ENCODE measurements at regions not wholly inside any gene's neighbourhood (a gene's known extent, or its start where the extent isn't known, plus 50 kb on each side); places are given as distances from the start of the nearest gene placed in this dataset.
"Not testable (repeated sequence)": the region's sequence is repeated elsewhere in the genome, so short reads cannot be mapped to it uniquely, and the experiment has no call there.

GRCh38 chr2:82344670-82345069 lies 2040.1 kb upstream of the LRRTM1 start:
- DNase-seq = no peak

GRCh38 chr2:82342356-82342755 lies 2037.8 kb upstream of the LRRTM1 start:
- no peak for DNase-seq

DNA sequence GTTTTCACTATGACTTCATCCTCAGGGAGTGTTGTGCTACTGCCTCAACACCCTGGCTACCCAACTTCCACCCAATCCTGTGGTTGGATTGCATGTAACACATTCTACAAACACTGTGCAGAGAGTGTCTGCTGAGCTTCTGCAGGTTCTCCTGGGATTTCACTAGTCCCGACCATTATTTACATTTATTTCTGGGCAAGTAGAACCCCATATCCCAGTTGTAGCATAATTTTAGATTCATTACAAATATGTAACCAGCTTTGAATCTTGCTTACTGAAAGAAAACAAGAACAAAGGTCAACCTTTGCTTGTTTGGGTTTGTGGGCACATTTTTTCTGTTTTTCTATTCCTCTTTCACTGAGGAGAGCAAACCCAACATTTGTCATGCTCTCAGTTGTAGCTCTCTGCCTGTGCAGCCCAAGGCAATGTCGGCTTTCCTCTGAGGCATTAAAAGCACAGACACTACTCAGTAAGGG lies 2036.1 kb upstream of the LRRTM1 start:
- DNase-seq = no peak

DNA sequence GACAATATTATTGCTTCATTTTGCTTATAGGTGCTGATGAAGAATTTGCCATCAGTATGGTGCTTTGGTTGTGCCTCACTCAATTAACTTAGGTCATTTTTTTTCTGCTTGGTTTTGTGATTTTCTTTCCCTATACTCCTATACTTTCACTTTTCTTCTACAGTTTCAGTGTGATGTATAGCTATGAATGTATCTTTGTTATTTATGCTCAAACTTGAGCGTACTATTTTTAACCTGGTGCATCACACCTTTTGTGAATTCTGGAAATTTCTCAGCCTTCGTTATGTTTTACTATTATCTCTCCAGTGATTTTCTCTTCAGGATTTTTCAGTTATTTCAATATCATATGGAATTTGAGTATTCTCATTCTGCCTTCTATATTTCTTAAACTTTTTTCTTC lies 2035.3 kb upstream of the LRRTM1 start:
- DNase-seq = no peak

DNA sequence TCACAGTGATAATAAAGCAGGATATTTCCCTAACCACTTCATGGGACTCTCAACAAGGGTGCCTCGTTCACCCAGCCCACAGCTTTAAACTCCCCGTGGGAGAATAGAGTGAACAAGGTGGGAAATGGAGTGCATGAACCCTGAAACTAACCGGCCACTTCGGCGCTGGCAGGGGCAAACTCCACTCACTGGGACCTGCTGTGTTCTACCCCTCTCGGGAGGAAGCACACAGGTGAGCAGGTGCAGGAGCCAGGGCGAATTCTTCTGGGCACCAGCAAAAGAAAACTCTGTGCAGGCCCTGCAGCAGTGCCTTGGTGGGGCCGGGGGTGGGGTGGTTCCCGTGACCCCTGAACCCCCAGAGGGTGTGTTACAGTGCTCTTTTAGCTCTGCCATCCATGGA lies 2029.1 kb upstream of the LRRTM1 start:
- no peak for DNase-seq

GRCh38 chr2:82330155-82330554 lies 2025.6 kb upstream of the LRRTM1 start:
- DNase-seq = no peak

GRCh38 chr2:82326180-82326767 lies 2021.7 kb upstream of the LRRTM1 start:
- DNase-seq = not testable (repeated sequence)

- no peak for DNase-seq
Observed at GRCh38 chr2:82320296-82320695, 2015.7 kb upstream of the LRRTM1 start.

GRCh38 chr2:82317012-82317411 lies 2012.5 kb upstream of the LRRTM1 start:
- DNase-seq = no peak

DNA sequence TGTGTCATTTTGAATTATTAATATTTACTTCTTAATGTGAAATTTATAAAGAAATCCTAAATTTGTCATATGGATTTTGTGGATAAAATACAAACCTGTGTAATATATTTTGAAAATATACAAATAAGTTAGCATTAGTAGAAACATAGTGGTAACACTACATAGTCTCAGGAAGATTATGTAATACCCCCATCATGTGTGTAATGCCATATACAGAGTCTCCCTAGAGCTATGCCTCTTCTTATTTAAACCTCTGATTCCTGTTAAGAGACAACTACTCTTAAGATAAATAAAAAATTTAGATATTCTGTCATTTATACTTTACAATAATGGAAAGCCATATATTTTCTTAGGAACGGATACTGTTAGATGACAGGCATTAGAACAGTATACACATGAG lies 2012.0 kb upstream of the LRRTM1 start:
- no peak for DNase-seq

DNA sequence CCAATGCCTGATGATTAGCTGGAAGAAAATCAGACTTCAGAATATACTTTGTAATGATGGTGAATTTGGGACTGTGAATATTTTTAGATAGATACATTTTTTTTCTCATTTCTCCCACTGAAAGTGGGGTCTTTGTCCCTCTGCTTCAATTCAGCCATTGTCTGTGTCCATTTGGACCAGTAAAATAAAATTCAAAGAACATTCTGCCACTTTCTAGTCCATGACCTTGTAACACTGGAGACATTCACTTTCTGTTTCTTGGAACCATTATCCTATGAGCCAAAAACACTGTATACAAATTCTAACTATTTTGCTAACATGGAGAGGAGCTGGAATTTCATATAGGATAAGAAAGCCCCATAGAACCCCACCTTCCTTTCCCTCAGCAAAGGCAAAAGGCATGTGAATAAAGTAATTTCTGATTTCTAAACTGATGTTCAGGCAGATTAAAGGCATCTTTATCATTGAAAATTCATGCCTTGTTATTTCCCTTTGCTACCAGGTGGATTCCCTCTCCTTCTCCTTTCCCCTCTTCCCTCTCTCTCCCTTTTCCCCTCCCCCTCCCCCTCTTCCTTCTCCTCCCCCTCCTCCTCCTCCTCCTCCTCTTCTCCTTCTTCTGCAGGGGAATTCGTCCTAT lies 2010.4 kb upstream of the LRRTM1 start:
- no peak for DNase-seq

DNA sequence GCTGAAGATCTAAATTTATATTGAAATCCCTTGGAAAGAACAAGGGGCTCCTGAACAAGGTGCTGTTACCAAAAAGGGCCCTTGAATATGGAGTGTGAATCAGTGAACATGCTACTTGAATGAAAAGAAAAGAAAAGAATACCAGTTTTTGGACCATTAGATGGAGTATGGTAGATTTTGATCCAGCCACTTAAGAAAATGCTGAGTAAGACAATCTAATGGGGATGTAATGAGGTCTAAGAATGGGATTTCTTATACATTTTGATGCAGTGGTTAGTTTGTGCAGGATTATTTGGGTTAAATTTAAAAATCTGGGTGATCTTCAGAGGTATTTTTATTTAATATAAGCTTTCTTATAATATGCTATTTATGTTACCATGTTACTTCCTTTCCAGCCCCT lies 2003.0 kb upstream of the LRRTM1 start:
- no peak for DNase-seq

DNA sequence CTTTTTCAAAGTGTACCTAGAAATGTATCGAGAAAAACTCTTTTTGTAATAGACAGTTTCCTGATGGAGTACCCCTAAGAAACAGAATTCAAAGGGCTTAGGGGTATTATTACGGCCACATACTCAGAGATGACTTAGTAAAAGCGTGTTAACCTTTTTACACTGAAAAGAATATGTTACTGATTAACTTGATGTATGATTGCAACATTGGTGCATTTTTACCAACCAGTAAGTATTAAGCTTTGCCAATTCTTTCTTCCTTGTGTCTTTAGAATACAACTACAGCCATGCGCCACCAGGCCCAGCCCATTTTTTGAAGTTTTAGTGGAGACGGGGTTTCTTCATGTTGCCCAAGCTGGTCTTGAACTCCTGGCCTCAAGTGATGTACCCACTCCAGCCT lies 1997.0 kb upstream of the LRRTM1 start:
- no peak for DNase-seq

GRCh38 chr2:82289446-82289845 lies 1984.9 kb upstream of the LRRTM1 start:
- DNase-seq = no peak

GRCh38 chr2:82283075-82283474 lies 1978.5 kb upstream of the LRRTM1 start:
- no peak for DNase-seq

GRCh38 chr2:82282111-82282882 lies 1977.7 kb upstream of the LRRTM1 start:
- no peak for DNase-seq

DNA sequence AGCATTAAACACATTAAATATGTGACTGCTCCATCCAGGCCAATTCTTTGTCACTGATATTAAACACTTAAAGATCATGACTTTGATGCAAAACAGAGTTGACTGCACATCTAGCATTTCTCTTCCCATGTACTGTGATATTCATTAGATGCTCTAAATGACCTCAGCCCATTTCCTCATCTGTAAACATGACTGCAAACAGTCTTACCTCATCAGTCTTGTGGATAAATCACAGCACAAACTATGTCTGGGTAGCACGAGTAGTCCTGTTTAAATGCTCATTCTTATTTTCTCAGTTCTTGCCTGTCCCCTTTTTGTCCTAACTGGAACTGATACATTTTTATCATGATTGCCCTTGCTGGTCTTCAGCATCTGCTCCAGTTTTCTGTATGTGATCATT lies 1974.8 kb upstream of the LRRTM1 start:
- no peak for DNase-seq

- no peak for DNase-seq
Observed at GRCh38 chr2:82278416-82278815, 1973.9 kb upstream of the LRRTM1 start.

DNA sequence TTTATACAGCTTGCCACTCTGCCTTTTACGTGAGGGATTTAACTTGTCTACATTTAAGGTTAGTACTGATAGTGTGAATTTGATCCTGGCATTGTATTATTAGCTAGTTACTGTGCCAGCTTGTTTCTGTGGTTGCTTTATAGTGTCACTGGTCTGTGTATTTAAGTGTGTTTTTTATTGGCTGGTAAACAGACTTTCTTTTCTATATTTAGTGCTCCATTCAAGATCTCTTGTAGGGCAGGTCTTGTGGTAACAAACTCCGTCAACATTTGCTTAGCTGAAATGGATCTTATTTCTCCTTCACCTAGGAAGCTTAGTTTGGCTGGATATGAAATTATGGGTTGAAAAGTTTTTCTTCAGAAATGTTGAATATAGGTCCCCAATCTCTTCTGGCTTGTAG lies 1971.0 kb upstream of the LRRTM1 start:
- DNase-seq = no peak

- no peak for DNase-seq
Observed at GRCh38 chr2:82268446-82268845, 1963.9 kb upstream of the LRRTM1 start.

GRCh38 chr2:82260521-82260920 lies 1956.0 kb upstream of the LRRTM1 start:
- DNase-seq = no peak

DNA sequence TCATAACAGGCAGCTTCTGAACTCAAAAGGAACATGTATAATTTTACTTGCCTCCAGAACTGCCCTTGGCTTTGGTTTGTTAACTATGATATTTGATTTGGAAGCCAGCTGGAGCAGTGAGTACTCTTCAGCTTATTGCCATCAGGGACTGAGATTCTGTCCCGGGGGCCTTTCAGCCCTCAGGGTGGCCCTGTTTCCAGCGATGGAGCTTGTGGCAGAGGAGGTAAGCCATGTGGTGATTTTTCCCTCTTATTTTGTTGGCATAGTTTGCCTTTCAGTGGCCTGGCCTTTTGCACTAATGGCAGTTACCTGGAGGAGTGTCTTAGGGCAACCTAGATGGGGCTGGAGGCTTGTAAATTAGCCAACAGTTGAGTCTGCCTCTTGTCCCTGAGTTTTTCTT lies 1955.0 kb upstream of the LRRTM1 start:
- no peak for DNase-seq

DNA sequence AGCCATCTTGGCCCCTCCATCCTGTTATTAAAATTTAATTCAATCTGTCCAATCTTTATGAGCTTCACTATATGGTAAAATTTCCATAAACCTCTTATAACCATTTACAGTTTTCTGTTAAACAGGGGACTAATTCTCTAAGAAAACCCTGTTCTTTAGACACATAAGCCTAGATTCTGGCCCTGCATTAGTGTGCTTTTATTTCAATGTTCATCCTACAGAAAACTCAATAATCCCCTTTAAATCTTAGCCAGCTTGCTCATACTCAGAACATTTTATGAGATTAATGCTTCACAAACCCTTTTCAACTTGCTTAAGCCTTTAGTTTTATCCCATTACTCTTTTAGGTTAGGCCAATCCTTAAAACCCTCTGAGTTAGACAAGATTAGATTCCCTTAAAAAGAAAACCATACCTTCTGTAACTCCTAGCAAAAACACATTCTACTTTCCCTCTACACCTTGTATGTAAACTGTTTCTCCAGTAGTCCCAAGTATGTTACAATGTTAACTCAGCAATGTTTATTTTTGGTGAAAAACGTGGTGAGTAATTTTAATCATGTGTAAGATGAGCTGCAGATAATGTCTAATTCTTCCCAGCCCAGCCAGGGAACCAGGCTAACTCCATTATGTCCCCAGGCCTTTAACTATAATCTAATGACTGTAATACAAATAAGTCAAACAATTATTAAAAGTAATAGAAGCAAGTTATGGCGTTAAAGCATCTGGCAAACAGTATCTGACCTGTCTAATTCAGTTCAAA lies 1953.4 kb upstream of the LRRTM1 start:
- no peak for DNase-seq
